GM12875 (cell line): ENCODE measurements at regions not wholly inside any gene's neighbourhood (a gene's known extent, or its start where the extent isn't known, plus 50 kb on each side); places are given as distances from the start of the nearest gene placed in this dataset.

Source experiments
- H3K4me3 ChIP-seq: one replicate; pipeline ENCODE4 v1.5.1; 2011; ENCODE audit warnings: low read depth, low read length, control low read depth
- TF ChIP-seq, protein P1 (sequence below): IDR thresholded peaks from 2 replicates; pipeline ENCODE4 v1.5.1; 2011; ENCODE audit warnings: low read depth, mild to moderate bottlenecking, control low read depth, inconsistent platforms, low read length, moderate library complexity, borderline replicate concordance; ENCODE audit not compliant: insufficient read depth

DNA sequence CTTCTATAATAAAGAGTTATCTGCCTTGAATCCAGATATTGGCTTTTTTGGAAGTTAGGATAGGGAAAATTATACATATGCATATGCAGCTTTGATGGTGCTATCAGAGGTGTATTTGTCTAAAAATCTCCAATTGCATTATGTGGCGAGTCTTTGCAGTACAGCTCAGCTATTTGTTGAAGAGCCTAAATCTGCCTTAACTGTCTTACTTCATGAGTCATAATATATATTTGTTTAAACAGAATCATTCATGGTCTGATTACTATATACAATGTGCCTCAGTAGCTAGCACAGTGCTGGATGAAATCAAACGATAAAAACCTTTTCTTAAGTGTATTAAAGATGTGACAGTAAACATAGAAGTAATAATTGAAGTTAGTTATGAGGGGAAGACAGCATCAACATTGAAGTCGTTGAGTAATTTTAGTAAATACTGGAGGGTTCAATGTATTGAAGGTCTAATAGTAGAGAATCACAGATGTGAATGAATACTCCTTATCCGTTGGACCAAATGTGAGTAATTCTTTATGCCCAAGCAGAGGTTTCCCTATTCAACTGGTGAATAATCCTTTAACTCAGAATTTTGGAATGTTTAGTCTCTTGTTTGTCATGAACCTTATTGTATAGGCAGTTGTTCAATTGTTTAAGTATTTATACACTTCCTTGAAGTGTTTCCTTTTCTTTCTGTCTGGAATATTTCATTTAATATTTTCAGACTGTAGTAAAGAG is 74.8 kb upstream of the NAALADL2 start:
- no peak overlapping the region for H3K4me3 ChIP-seq
- TF ChIP-seq, protein P1, sequence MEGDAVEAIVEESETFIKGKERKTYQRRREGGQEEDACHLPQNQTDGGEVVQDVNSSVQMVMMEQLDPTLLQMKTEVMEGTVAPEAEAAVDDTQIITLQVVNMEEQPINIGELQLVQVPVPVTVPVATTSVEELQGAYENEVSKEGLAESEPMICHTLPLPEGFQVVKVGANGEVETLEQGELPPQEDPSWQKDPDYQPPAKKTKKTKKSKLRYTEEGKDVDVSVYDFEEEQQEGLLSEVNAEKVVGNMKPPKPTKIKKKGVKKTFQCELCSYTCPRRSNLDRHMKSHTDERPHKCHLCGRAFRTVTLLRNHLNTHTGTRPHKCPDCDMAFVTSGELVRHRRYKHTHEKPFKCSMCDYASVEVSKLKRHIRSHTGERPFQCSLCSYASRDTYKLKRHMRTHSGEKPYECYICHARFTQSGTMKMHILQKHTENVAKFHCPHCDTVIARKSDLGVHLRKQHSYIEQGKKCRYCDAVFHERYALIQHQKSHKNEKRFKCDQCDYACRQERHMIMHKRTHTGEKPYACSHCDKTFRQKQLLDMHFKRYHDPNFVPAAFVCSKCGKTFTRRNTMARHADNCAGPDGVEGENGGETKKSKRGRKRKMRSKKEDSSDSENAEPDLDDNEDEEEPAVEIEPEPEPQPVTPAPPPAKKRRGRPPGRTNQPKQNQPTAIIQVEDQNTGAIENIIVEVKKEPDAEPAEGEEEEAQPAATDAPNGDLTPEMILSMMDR: no peak

DNA sequence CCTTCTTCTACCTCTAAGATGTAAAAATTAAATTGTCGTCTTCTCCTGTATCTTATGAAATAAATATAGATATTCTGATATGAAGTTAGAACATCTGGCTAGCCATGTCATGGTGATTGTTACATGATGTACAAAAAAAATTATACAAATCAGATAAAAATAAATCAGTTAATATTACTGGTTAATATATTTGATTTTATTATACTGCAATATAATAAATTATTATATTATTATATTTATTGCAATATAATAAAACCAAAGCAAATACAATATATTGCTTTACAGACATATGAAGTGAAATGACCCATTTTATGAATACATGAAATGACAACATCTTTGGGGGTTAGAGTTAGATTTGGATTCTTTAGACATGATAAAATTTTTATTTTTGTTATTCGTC is 72.3 kb upstream of the NAALADL2 start:
- TF ChIP-seq, protein P1: no peak
- H3K4me3 ChIP-seq: no peak overlapping the region

DNA sequence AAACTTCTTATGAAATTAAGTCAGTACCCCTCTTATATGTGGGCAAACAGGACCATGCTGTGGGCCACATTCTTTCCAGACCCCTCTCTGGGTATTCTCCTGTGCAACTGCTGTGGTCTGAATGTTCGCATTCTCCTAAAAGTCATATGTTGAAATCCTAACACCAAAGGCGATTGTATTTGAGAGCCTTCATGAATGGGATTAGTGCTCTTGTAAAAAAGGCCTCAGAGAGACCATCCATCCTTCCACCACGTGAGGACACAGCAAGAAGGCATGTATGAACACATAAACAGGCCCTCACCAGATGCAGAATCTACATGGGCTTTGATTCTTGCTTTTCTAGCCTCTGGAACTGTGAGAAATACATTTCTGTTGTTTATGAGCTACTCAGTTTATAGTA is 68.0 kb upstream of the NAALADL2 start:
- TF ChIP-seq, protein P1: no peak
- H3K4me3 ChIP-seq: no peak overlapping the region

DNA sequence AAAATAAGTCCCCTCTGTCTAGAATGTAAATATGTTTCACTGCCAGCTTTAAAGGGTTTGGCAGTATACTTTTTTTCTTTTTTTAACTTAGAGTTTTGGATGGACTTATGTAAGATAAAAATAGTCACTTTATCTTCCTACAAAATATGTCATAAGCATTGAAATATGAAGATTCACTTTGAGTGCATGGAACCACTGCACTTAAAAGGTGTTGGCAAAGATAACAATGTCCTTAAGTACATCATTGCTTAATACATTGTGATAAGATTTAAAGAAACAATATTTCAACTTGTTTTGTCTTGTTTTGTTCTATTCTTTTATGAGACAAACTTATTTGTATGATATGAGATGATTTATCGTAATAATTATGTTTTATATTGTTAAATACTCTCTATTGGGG is 66.3 kb upstream of the NAALADL2 start:
- no peak overlapping the region for H3K4me3 ChIP-seq
- TF ChIP-seq, protein P1: no peak
